ENCODE measurements at regions not wholly inside any gene's neighbourhood (a gene's known extent, or its start where the extent isn't known, plus 50 kb on each side); places are given as distances from the start of the nearest gene placed in this dataset.

- TF ChIP-seq TAF1 (IDR thresholded peaks at IDR 0.05; ENCODE audit: borderline replicate concordance, insufficient read depth, low read length) (no peak), REST (IDR thresholded peaks at IDR 0.05; ENCODE audit: insufficient read depth in 1 of 2, low read depth in 2 of 2, low read length in 2 of 2) (no peak)
These were observed 1249.6 kb downstream of the TYW1 start for GRCh38 chr7:68246189-68246633.

Measured in PFSK-1 (cell line).